SU-DHL-6 (cell line): ENCODE measurements at regions not wholly inside any gene's neighbourhood (a gene's known extent, or its start where the extent isn't known, plus 50 kb on each side); places are given as distances from the start of the nearest gene placed in this dataset.

Source experiments
- H2AFZ ChIP-seq: fragments of 200-600 bp; sonication (generic); 2 replicates; pipeline ENCODE4 v1.6.1; 2014; ENCODE audit warnings: low read depth, mild to moderate bottlenecking, moderate library complexity, mixed read lengths, antibody characterized with exemption, low read length; ENCODE audit not compliant: severe bottlenecking
- H3F3A ChIP-seq: fragments of 200-600 bp; shearing (Covaris generic); 2 replicates; pipeline ENCODE4 v1.6.0; 2016; ENCODE audit warnings: antibody characterized with exemption, mild to moderate bottlenecking; ENCODE audit not compliant: insufficient read depth
- H3K27ac ChIP-seq: fragments of 200-600 bp; sonication (generic); 2 replicates; pipeline ENCODE4 v1.5.1; 2016; ENCODE audit warnings: low read depth, mild to moderate bottlenecking, low read length, moderate library complexity, mixed read lengths
- H3K27me3 ChIP-seq: fragments of 200-600 bp; sonication (generic), shearing (Covaris generic); 2 replicates; pipeline ENCODE4 v1.6.0; 2014; ENCODE audit warnings: mild to moderate bottlenecking, low read length
- H3K36me3 ChIP-seq: fragments of 200-600 bp; sonication (generic); 2 replicates; pipeline ENCODE4 v1.6.1; 2014; ENCODE audit warnings: mild to moderate bottlenecking, low read length, mixed read lengths
- H3K4me2 ChIP-seq: fragments of 300-600, 200-600 bp; shearing (Covaris generic), sonication (generic); 2 replicates; pipeline ENCODE4 v1.6.0; 2014; ENCODE audit warnings: low read length, low read depth, mild to moderate bottlenecking; ENCODE audit not compliant: poor library complexity, severe bottlenecking
- H3K4me3 ChIP-seq: fragments of 200-600 bp; sonication (generic); 2 replicates; pipeline ENCODE4 v1.5.1; 2014; ENCODE audit warnings: antibody characterized with exemption, low read length, mild to moderate bottlenecking, mixed read lengths; ENCODE audit not compliant: insufficient read depth, poor library complexity, severe bottlenecking
- H3K79me2 ChIP-seq: fragments of 200-600 bp; sonication (generic); 2 replicates; pipeline ENCODE4 v1.6.1; 2014; ENCODE audit warnings: mild to moderate bottlenecking, low read length, moderate library complexity; ENCODE audit not compliant: insufficient read depth
- H3K9ac ChIP-seq: fragments of 200-600 bp; sonication (generic); 2 replicates; pipeline ENCODE4 v1.7.0; 2014; ENCODE audit warnings: mild to moderate bottlenecking, low read length
- H3K9me2 ChIP-seq: fragments of 200-600 bp; sonication (generic); replicated peaks from 2 replicates; pipeline ENCODE4 v1.6.1; 2014; ENCODE audit warnings: low read length; ENCODE audit not compliant: insufficient read depth
- H3K9me3 ChIP-seq: fragments of 200-600 bp; sonication (generic); 2 replicates; pipeline ENCODE4 v1.6.1; 2014; ENCODE audit warnings: low read length, mixed read lengths; ENCODE audit not compliant: insufficient read depth
- H4K20me1 ChIP-seq: fragments of 200-600 bp; sonication (generic); 2 replicates; pipeline ENCODE4 v1.6.1; 2014; ENCODE audit warnings: low read depth, mild to moderate bottlenecking, antibody characterized with exemption, low read length, moderate library complexity, mixed read lengths
- EZH2phosphoT487 ChIP-seq: fragments of 200-600 bp; sonication (generic), shearing (Covaris generic); conservative IDR thresholded peaks from 2 replicates; pipeline ENCODE4 v1.6.1; 2018; ENCODE audit warnings: mild to moderate bottlenecking, antibody characterized with exemption, low read length, moderate library complexity, mixed read lengths
- TF ChIP-seq, protein P1 (sequence below): fragments of 200-600 bp; sonication (generic); IDR thresholded peaks from one replicate; pipeline ENCODE4 v1.5.1; 2017; ENCODE audit warnings: antibody characterized with exemption, mild to moderate bottlenecking, low read length, moderate library complexity; ENCODE audit not compliant: insufficient read depth, poor library complexity, severe bottlenecking

DNA sequence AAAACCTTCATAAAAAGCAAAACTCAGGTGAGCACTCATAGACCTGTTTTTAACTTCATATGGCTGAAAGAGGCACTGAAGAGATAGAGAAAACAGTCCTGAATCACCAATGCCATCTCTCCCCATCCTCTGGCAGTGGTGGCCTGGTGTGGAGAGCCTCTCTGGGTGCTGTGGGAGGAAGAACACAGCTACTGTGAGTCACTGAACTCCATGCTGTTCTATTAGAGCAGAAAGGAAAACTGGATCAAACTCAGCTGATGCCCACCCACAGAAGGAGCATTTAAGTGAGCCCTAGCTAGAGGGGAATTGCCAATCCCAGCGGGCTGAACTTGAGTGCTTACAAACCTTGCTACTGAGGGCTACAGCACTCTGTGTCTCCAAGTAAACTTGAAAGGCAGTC, 115.3 kb upstream of the SESN3 start:
- Histone ChIP-seq H3K4me2 (no peak overlapping the region), H3K9me3 (no peaks in the 10 kb centered on the region), H3K4me3 (no peak overlapping the region), H4K20me1 (no peaks in the 10 kb centered on the region), H3K9me2 (no peaks in the 10 kb centered on the region), H3K9ac (no peak overlapping the region), H3K36me3 (no peaks in the 10 kb centered on the region), H3K27ac (no peak overlapping the region), H3K79me2 (no peaks in the 10 kb centered on the region), H3F3A (no peaks in the 10 kb centered on the region), H2AFZ (no peak overlapping the region), H3K27me3 (no peaks in the 10 kb centered on the region)
- TF ChIP-seq, protein P1, sequence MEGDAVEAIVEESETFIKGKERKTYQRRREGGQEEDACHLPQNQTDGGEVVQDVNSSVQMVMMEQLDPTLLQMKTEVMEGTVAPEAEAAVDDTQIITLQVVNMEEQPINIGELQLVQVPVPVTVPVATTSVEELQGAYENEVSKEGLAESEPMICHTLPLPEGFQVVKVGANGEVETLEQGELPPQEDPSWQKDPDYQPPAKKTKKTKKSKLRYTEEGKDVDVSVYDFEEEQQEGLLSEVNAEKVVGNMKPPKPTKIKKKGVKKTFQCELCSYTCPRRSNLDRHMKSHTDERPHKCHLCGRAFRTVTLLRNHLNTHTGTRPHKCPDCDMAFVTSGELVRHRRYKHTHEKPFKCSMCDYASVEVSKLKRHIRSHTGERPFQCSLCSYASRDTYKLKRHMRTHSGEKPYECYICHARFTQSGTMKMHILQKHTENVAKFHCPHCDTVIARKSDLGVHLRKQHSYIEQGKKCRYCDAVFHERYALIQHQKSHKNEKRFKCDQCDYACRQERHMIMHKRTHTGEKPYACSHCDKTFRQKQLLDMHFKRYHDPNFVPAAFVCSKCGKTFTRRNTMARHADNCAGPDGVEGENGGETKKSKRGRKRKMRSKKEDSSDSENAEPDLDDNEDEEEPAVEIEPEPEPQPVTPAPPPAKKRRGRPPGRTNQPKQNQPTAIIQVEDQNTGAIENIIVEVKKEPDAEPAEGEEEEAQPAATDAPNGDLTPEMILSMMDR = no peak
- no peak for TF ChIP-seq EZH2phosphoT487

DNA sequence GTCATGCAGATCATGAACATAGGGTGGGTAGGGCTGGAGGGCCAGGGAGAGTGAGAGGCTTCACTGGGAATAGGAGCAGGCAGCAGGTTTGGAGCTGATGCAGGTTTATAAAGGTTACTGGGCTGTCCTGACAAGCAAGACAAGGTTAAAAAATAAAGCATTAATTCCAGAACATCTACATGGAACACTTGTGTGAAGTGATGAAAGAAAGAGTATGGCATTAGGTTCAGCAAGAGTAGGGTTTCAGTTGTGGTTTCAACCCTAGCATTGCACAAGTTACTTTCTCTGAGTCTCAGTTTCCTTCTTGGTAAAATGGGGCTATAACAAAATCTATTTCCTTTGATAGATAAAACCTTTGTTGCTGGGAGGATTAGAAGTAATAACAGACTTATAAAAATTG, 114.6 kb upstream of the SESN3 start:
- Histone ChIP-seq H3K79me2 (no peaks in the 10 kb centered on the region), H4K20me1 (no peaks in the 10 kb centered on the region), H3K36me3 (no peaks in the 10 kb centered on the region), H2AFZ (no peak overlapping the region), H3K27me3 (no peaks in the 10 kb centered on the region), H3K9me2 (no peaks in the 10 kb centered on the region), H3K9me3 (no peaks in the 10 kb centered on the region), H3K9ac (no peak overlapping the region), H3K4me3 (no peak overlapping the region), H3K4me2 (no peak overlapping the region), H3F3A (no peaks in the 10 kb centered on the region), H3K27ac (no peak overlapping the region)
- TF ChIP-seq, protein P1 = no peak
- TF ChIP-seq EZH2phosphoT487 = no peak

DNA sequence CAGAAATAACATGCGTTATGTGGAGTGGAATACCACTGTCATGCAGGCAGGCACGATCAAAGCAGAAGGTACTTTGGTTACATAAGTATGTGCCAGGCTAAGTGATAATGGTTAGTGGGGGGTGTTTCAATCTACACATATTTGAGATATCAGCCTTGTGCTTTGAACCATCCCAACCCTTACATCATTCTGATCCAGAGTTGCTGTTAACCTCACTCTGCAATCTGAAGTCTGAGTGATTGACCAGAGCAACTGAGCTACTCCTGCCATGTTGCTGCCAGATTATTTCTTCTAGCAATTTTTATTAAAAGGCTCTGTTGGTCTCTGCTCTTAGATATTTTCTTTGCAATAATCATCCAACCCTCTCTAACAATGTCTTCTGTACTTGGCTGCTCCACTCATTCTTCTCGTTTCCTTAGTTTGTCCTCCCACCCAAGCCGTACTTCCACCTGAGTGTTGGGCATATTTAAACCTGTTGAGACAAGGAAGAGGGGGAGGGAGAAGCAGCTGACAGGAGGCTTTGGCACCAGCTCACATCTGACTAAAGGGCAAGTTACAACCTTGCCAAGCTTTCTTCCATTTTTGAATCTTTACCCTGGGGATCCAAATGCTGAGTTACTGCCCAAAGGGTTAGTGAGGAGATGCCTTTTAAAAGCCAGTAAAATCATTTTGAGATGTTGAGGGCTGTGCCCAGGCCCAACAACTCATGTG, 114.1 kb upstream of the SESN3 start:
- Histone ChIP-seq H3K27ac (no peak overlapping the region), H3K9me2 (no peaks in the 10 kb centered on the region), H3F3A (no peaks in the 10 kb centered on the region), H3K9me3 (no peaks in the 10 kb centered on the region), H3K4me3 (no peak overlapping the region), H2AFZ (no peak overlapping the region), H3K79me2 (no peaks in the 10 kb centered on the region), H3K27me3 (no peaks in the 10 kb centered on the region), H4K20me1 (no peaks in the 10 kb centered on the region), H3K4me2 (no peak overlapping the region), H3K9ac (no peak overlapping the region), H3K36me3 (no peaks in the 10 kb centered on the region)
- TF ChIP-seq, protein P1 = no peak
- TF ChIP-seq EZH2phosphoT487 = no peak
